RWPE2 (cell line): ENCODE measurements at regions not wholly inside any gene's neighbourhood (a gene's known extent, or its start where the extent isn't known, plus 50 kb on each side); places are given as distances from the start of the nearest gene placed in this dataset.

Experiments used
- ATAC-seq: fragments of 200-7000 bp; cut with Tn5 transposase; 3 replicates; pipeline ENCODE4 v1.9.1; 2021; ENCODE audit warnings: low read depth
- DNase-seq: peaks from one replicate; pipeline ENCODE4 v3.0.0-alpha.2; 2020; ENCODE audit warnings: low spot score
- H3K27ac ChIP-seq: fragments of 450-650 bp; 2 replicates; pipeline ENCODE4 v1.5.1; 2017; ENCODE audit warnings: mild to moderate bottlenecking; ENCODE audit not compliant: poor library complexity, severe bottlenecking
- H3K27me3 ChIP-seq: fragments of 250-450 bp; sonication (Bioruptor Pico); 2 replicates; pipeline ENCODE4 v1.5.1; 2021; ENCODE audit warnings: mild to moderate bottlenecking, moderate library complexity; ENCODE audit not compliant: insufficient read depth, poor library complexity, severe bottlenecking
- H3K36me3 ChIP-seq: fragments of 250-450 bp; sonication (Bioruptor Pico); 2 replicates; pipeline ENCODE4 v1.5.1; 2020; ENCODE audit warnings: low read depth, mild to moderate bottlenecking, moderate library complexity
- H3K4me1 ChIP-seq: fragments of 250-450 bp; sonication (Bioruptor Pico); 2 replicates; pipeline ENCODE4 v1.5.1; 2021; ENCODE audit warnings: mild to moderate bottlenecking, moderate library complexity; ENCODE audit not compliant: insufficient read depth, poor library complexity, severe bottlenecking
- H3K4me3 ChIP-seq: fragments of 250-450 bp; sonication (Bioruptor Pico); 2 replicates; pipeline ENCODE4 v1.5.1; 2021; ENCODE audit warnings: mild to moderate bottlenecking, moderate library complexity; ENCODE audit not compliant: severe bottlenecking
- H3K9me3 ChIP-seq: fragments of 250-450 bp; sonication (Bioruptor Pico); 2 replicates; pipeline ENCODE4 v1.5.1; 2021; ENCODE audit warnings: mild to moderate bottlenecking, moderate library complexity; ENCODE audit not compliant: severe bottlenecking
- TF ChIP-seq, protein P1 (sequence below): fragments of 450-650 bp; IDR thresholded peaks from one replicate; pipeline ENCODE4 v1.5.1; 2017; ENCODE audit warnings: mild to moderate bottlenecking, moderate library complexity; ENCODE audit not compliant: poor library complexity, severe bottlenecking

DNA sequence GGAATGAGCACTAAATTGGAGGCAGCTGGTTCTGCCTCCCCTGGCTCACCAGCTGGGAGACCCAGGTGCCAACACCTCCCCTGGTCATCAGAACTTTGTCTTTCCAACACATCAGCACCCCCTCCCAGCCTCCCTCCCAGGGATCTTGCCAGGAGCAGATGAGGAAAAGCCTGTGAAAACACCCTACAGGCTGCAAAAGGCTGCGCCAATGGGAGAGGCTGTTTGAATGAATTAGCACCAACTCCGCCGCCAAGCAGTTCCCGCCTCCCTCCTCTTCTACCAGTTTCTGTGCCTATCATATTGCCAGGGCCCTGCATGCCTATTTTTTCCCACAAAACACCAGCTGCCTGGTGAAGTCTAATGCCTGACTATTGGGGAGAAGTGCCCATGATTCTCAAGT lies 137.0 kb downstream of the AIPL1 start:
- peaks cover 3% of the 10 kb centered on the region for H3K27me3 ChIP-seq
- H3K9me3 ChIP-seq, result no peaks in the 10 kb centered on the region
- H3K36me3 ChIP-seq, result no peaks in the 10 kb centered on the region
- H3K4me1 ChIP-seq, result no peaks in the 10 kb centered on the region
- TF ChIP-seq, protein P1, sequence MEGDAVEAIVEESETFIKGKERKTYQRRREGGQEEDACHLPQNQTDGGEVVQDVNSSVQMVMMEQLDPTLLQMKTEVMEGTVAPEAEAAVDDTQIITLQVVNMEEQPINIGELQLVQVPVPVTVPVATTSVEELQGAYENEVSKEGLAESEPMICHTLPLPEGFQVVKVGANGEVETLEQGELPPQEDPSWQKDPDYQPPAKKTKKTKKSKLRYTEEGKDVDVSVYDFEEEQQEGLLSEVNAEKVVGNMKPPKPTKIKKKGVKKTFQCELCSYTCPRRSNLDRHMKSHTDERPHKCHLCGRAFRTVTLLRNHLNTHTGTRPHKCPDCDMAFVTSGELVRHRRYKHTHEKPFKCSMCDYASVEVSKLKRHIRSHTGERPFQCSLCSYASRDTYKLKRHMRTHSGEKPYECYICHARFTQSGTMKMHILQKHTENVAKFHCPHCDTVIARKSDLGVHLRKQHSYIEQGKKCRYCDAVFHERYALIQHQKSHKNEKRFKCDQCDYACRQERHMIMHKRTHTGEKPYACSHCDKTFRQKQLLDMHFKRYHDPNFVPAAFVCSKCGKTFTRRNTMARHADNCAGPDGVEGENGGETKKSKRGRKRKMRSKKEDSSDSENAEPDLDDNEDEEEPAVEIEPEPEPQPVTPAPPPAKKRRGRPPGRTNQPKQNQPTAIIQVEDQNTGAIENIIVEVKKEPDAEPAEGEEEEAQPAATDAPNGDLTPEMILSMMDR, result no peak
- no peak overlapping the region for H3K27ac ChIP-seq
- no peak for ATAC-seq
- no peak for DNase-seq
- H3K4me3 ChIP-seq, result no peak overlapping the region

DNA sequence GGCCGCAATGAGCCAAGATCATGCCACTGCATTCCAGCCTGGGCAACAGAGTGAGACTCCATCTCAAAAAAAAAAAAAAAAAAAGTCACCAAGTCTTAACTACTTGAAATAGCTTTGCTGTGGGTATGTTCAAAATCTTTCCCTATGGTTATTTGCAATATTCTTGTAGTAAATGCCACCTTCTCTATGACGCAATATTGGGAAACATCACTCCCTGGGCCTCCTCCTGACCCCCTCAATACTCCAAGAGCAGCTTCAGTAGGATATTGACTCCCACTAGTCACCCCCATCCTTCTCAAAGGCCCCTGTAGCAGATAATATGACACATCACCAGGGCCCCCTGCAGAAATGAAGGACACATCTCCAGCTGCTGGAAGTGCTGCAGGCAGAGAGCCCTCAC lies 137.8 kb downstream of the AIPL1 start:
- Histone ChIP-seq H3K27ac (no peak overlapping the region), H3K4me3 (no peak overlapping the region), H3K9me3 (no peaks in the 10 kb centered on the region), H3K4me1 (no peaks in the 10 kb centered on the region), H3K27me3 (peaks cover 5% of the 10 kb centered on the region), H3K36me3 (no peaks in the 10 kb centered on the region)
- ATAC-seq (no peak), DNase-seq (no peak)
- TF ChIP-seq, protein P1, result no peak

DNA sequence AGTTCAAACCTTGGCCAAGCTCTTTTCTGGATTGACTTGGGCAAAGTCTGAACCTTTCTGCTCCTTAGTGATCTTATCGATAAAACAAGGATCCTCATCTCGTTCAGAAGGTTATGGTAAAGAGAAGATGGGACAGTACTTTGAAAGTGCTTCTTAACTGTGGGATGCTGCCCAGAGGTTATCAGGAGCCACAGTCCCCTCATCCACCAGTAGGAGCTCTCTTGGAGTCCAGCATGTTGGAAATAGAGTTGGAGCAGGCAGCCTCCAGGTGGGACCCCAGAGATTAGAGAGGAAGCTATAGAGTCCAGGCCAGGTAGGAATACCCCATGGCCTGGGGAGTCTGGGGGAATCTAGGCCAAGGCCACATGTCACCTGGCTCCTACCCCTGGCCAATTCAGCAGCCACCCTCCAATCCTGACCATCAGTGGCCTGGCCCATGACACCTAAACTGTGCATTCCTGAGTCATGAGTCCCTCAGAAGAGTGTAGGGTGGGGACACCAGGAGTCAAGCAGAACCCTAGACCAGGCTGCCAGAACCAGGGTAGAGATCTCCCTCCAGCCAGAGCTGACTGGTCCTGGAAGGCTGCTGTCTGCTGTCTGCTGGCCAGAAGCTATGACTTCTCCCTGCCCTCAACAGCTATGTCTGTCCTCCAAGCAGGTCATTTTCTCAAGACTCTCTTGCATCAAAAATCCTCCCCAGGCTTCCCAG lies 144.3 kb downstream of the AIPL1 start:
- Histone ChIP-seq H3K9me3 (no peaks in the 10 kb centered on the region), H3K36me3 (no peaks in the 10 kb centered on the region), H3K4me1 (no peaks in the 10 kb centered on the region), H3K27ac (no peak overlapping the region), H3K4me3 (no peak overlapping the region), H3K27me3 (peaks cover 5% of the 10 kb centered on the region)
- TF ChIP-seq, protein P1, result no peak
- ATAC-seq, result no peak
- no peak for DNase-seq

DNA sequence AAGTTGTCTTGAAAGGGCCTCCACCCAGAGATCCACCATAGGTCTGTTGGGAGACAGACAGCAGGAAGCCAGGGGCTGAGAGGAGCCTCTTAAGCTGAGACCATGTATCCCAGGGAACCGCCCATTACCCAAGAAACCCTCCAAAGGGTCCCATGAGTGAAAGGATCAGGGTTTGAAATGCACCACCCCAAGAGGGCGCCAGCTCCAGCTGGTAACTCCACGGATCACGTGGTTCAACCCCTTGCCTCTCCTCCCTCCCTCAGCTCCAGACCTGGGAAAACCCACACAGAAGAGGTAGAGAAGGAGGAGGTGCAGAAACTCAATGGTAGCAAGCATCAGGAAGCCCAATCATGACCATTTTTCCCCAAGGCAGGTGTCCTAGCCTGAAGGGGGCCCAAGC lies 148.7 kb downstream of the AIPL1 start:
- H3K27ac ChIP-seq, result no peak overlapping the region
- no peaks in the 10 kb centered on the region for H3K36me3 ChIP-seq
- no peak for DNase-seq
- H3K27me3 ChIP-seq, result no peaks in the 10 kb centered on the region
- TF ChIP-seq, protein P1, result no peak
- H3K9me3 ChIP-seq, result no peaks in the 10 kb centered on the region
- ATAC-seq, result no peak
- no peak overlapping the region for H3K4me3 ChIP-seq
- H3K4me1 ChIP-seq, result no peaks in the 10 kb centered on the region

DNA sequence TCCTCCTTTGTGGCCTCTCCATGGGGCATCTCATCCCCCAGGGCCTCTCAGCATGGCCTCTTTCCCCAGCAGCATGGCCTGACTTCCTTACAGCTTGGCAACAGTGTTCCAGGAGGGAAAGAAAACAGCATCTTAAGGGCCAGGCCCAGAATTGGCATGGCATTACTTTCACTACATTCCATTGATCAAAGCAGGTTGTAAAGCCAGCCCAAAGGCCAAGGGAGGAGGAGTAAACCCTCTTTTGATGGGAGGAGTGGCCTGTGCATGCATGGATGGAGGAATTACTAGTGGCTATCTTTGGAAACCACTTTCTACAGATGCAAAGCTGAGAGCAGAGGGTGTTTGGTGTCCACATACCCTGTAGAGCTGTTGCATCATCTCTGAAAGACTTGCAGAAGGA lies 149.4 kb downstream of the AIPL1 start:
- no peaks in the 10 kb centered on the region for H3K27me3 ChIP-seq
- DNase-seq (no peak), ATAC-seq (no peak)
- TF ChIP-seq, protein P1, result no peak
- no peaks in the 10 kb centered on the region for H3K9me3 ChIP-seq
- no peak overlapping the region for H3K4me3 ChIP-seq
- H3K4me1 ChIP-seq, result no peaks in the 10 kb centered on the region
- no peak overlapping the region for H3K27ac ChIP-seq
- H3K36me3 ChIP-seq, result no peaks in the 10 kb centered on the region
